Urothelium cell line (cell line): ENCODE measurements at regions not wholly inside any gene's neighbourhood (a gene's known extent, or its start where the extent isn't known, plus 50 kb on each side); places are given as distances from the start of the nearest gene placed in this dataset.

Source experiments
- DNase-seq: peaks from one replicate; pipeline ENCODE4 v3.0.0; 2011; ENCODE audit warnings: low spot score, mixed read lengths
- FAIRE-seq: peaks from 2 replicates; lab custom pipeline; 2011; peaks lifted over from hg19 to GRCh38; lab: Jason Lieb, UNC

- no peak for FAIRE-seq
- DNase-seq = no peak
Measured at GRCh38 chr18:45168866-45169600, 446.2 kb upstream of the SLC14A2 start.

GRCh38 chr18:45169610-45170009, 445.7 kb upstream of the SLC14A2 start:
- DNase-seq = peak; percentile 21

DNA sequence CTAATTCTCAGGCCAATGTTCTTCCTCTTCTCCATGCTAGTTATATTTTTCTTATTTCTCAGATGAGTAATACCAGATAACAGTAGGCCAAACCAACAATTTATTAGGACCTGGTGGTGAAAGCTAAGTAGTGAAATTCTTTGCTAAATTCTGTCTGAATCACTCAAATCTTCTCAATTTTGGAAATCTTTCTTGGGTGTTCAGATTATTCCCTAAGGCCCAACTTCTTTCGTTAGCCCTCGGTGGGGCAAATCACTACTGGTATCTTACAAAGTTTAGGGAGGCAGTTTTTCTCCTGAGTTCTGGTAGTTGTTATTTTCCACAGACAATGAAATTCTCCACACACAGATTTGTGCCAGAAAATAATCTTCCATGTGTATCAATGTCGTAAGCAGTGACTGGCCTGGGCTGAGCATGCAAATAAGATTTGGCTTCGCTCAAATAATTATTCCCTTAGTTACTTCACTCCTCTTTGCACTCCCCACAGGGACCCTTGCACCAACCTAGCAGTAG, 443.5 kb upstream of the SLC14A2 start:
- DNase-seq (no peak), FAIRE-seq (no peak)

More at GRCh38 chr18:45169610-45170009, 445.7 kb upstream of the SLC14A2 start:
- FAIRE-seq = no peak

GRCh38 chr18:45173327-45173726, 441.9 kb upstream of the SLC14A2 start:
- FAIRE-seq (no peak), DNase-seq (no peak)

DNA sequence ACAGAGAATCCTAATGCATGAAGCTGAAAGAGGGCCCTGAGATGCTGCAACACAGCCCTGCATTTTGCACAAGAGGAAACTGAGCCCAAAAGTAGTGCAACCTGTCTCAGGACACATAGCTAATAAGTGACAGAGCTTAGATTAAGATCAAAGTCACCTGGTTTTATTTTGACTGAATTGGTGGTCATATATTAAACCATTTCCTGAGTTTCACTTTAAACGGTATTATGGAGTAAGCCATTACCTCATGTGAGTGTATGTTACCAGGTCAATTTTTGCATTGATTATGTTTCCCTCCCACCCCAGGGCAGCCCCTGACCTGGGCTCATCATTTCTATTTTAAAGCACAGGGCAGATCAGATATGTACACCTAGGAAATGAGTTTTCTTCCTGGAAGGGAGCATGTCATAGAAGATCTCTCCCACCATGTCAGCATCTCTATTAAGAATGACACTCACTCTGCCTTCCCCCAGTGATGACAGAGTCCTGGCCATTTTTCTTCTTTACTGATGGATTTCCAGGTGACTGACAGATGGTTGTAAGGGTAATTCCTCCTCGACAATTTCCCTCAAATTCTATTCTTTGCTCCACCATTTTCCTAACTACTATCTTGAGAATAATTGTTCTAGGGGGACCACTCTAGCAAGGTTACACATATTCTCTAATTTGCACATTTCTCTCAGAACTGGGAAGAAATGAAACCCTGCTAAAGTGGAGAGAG, 441.3 kb upstream of the SLC14A2 start:
- DNase-seq = no peak
- no peak for FAIRE-seq

- FAIRE-seq = no peak
- no peak for DNase-seq
Measured at GRCh38 chr18:45174629-45175136, 440.6 kb upstream of the SLC14A2 start.

DNA sequence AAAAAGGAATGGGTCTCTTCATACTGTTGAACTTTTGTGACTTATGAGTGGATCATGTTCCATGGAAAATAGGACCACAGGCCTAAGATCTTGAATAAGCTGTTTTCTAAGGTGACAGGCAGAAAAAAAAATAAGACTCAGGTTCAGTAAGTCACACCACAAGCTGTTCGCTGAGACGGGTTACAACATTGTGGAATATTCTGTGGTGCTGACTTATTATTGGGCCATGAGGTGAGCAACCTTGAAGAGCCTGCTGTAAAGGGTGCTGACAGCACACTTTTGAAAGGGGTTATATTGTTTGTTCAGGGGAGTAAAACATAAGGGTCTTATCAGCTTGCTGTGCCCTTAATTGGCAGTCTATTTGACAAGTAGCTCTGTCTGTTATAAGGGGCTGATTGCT, 439.8 kb upstream of the SLC14A2 start:
- FAIRE-seq (no peak), DNase-seq (no peak)

- DNase-seq (no peak), FAIRE-seq (no peak)
Measured at GRCh38 chr18:45186832-45187231, 428.4 kb upstream of the SLC14A2 start.

DNA sequence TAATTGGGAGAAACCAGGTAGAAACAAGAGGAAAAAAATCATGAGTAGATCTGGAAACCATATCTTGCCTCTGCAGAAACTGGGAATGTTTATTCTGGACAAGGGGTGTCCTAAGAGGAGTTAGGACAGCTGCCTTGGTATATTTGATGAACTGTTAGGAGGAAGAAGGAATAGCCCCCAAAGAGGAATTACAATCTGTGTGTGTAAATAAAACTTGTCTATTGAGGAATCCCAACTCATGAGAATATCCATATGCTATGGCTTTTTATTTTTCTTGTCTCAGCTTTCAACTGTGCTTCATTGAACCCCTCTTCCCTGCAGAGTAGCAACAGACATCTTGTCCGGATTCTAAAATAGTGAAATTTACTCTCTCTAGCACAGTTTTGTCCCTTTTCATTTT, 423.5 kb upstream of the SLC14A2 start:
- DNase-seq (no peak), FAIRE-seq (no peak)

- FAIRE-seq = no peak
Measured at GRCh38 chr18:45197526-45197970, 417.7 kb upstream of the SLC14A2 start.

DNA sequence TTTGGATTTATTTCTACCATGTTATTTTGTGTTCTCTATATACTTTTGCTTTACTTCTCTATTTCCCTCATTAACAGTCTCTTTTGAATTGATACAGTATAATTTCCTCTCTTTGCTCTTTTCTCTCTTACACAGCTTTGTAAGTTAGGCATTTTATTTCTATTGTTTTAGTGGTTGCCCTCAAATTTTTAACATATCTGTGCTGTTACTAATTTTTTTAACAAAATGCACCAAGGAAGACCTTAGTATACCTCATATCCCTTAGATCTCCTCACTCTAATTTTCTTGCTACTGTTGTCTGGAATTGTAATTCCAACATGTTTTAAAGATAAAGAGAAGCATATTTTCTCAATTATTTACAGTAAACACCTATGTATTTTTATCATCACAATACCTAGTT, 416.8 kb upstream of the SLC14A2 start:
- no peak for FAIRE-seq

More at GRCh38 chr18:45197526-45197970, 417.7 kb upstream of the SLC14A2 start:
- peak; percentile 67 for DNase-seq

DNA sequence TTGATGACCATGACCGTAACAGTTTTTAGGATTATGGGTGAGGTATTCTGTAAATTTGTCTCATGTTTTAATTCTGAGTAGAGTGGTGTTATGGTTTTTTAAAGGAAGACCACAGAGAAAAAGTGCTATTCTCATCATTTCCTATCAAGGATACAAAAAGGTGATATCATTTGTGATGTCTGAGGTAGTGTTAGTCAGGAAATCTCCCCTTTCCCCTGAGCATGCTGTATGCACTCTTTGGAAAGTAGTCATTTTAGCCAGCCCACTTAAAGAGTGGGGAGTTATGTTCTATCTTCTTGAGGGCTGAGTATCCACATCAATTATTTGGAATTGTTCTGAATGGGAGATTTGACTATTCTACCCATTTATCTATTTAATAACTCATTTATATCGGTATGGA, 414.2 kb upstream of the SLC14A2 start:
- FAIRE-seq = no peak

More for the DNA sequence above, 416.8 kb upstream of the SLC14A2 start:
- no peak for DNase-seq

DNA sequence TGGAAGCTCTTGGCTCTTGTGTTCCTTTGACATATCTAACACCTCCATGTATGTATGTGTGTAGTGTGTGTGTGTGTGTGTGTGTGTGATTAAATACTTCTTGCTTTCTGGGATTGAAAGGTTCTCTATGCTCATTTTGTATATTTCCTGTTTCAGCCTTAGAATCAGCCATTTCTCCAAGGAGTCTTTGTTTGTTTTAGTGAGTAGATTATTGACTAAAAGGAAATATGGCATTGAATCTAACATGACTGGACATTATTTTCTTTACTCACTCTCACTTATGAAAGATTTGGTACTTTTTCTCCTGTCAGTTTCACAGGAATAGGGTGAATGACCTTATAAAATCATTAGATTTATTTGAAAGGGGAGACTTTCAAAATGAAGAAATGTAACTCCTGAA, 413.8 kb upstream of the SLC14A2 start:
- DNase-seq (no peak), FAIRE-seq (no peak)

More for the DNA sequence above, 414.2 kb upstream of the SLC14A2 start:
- no peak for DNase-seq

GRCh38 chr18:45202061-45202460, 413.2 kb upstream of the SLC14A2 start:
- no peak for DNase-seq
- no peak for FAIRE-seq

DNA sequence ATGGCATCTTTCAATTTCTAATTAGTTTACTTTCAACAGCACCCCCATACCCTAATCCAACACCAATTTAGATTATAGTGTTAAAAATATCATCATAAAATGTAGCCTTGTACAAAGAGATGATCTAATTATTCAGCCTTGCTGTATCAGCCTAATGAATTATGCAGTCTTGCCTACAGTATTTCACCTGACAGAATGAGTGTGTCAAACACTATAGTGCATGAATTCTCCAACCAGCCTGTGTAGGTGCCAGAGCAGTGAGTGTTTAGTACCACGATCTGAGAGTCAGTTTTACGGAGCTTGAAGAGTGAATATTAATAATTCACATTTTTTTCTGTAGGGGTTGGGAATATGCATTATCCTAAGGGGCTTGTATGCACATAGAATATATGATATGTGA, 411.6 kb upstream of the SLC14A2 start:
- DNase-seq (no peak), FAIRE-seq (no peak)

DNA sequence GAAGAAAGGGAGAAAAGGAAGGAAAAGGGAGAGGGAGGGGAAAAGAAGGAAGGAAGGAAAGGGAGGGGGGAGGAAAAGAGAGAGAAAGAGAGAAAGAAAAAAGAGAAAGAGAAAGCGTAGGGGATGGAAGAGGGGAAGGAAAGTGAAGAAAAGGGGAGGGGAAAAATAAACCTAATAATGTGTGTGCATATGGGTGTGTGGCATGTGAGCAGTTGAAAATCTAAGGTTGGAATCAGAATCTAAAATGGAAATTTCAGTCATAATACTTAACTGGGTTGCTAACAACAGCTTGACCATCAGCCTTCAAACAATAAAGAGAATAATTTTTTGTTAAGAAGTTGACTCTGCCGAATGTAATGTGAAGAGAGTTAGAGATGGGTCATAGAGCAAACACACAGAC, 407.9 kb upstream of the SLC14A2 start:
- DNase-seq (no peak), FAIRE-seq (no peak)

DNA sequence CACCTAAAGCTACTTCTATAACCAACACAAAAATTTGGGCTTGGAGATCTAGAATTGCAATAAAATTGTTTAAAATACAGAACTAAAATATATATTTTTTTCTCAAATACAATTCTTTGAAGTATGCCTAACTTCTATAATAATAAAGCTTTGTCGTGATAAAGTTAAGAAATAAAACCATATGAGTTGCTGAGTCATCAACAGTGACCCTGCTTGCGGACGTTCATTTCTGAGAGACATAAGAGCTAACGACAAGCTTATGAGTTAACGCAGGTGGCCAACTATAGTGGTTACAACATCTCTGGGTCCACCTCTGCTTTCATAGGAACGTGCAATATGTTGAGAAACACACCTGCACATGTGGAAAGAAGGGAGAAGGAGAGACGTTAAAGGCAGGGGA, 407.1 kb upstream of the SLC14A2 start:
- DNase-seq (no peak), FAIRE-seq (no peak)

DNA sequence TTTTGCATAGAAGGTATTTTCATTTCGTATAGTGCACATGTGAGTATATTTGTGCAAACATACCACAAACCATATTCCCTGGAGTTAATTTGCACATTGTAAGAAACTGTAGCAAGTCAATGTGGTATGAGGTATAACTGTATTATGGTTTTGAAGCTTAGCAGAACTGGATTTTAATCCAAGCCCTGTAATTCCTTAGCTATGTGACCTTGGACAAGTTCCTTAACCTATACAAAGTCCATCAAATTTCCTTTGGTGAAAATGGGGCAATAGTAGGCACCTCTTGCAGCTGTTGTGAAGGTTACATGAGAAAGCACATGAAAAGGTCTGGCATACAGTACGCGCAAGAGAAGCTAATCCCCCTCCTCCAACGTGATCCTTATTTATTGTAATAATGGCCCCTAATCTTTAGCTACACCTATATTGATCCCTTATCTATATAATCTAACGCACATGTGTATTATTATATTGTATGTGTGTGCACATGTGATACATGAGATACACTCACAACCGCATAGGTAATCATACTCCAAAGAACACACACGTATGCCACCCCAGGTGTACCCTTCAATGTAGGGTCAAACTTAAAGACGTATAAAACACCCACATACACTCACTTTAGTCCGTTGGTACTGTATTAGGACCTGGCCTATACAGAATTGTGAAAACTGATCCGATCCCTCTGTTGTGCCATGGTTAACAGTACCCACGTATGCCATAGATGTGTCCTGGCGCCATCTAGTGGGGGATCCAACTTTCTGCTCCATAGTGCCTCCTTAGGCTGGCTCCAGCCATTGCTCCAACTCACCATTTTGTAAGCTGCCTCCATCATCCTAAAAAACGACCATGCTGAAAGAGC, 402.9 kb upstream of the SLC14A2 start:
- FAIRE-seq (no peak), DNase-seq (peak; percentile 63)

- no peak for DNase-seq
- no peak for FAIRE-seq
Measured at GRCh38 chr18:45213040-45213333, 402.3 kb upstream of the SLC14A2 start.

DNA sequence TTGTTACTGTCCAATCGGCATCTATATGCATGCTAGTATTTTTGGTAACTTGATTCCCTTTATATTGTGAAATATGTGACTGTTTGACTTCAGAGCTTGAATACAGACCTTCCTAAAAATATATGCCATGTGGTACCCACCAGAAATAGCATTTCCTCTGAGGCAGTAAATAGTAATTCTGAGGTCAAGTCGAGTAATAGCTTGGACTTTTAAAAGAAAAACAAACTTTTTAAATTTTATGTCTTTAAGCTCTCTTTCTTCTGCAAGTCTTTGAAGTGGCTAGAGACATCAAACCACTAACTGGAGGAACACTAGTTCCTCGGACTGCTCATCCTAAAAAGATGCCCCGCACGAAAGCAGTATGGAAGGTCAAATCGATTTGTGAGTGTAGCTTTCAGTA, 396.8 kb upstream of the SLC14A2 start:
- FAIRE-seq = no peak
- DNase-seq = no peak

GRCh38 chr18:45221363-45221762, 393.9 kb upstream of the SLC14A2 start:
- DNase-seq = peak; percentile 6
- no peak for FAIRE-seq
